Esophagus squamous epithelium (tissue), 4 donors: ENCODE measurements at regions not wholly inside any gene's neighbourhood (a gene's known extent, or its start where the extent isn't known, plus 50 kb on each side); places are given as distances from the start of the nearest gene placed in this dataset.

ENCODE experiments used
- CTCF ChIP-seq, 6 experiments: fragments of 450-650 bp in 4 of 6; fragments of 200-600 bp in 2 of 6; sonication (generic) in 2 of 6; IDR thresholded peaks; one replicate each; pipeline ENCODE4 v1.5.1; 2016 to 2019; ENCODE audit warnings: antibody characterized with exemption in 6 of 6, mild to moderate bottlenecking in 4 of 6, moderate library complexity in 4 of 6
- POLR2A ChIP-seq, 4 donors: fragments of 450-650 bp; IDR thresholded peaks; one replicate each; pipeline ENCODE4 v1.6.1; 2017; ENCODE audit warnings: antibody characterized with exemption in 4 of 4, mild to moderate bottlenecking in 4 of 4, moderate library complexity in 3 of 4

DNA sequence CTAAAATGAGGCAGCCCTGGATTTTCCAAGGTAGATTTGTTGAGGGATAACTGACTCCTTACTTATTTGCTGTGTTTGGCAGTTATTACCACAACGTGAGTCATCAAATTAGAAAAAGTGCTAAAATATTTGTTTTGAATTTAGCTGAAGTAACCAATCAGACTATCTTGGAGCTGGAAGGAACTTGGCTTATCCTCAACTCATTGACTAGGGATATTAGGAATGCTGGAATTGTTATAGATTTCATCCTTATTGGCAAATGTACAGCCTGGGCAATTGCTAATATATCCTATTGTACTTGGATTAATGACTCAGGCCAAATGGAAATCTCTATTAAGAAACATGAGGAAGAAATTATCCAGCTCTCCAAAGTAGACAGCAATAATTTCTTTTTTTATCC, 1189.0 kb upstream of the LRRN3 start:
- TF ChIP-seq CTCF (IDR thresholded peaks at IDR 0.05) = no peak
- TF ChIP-seq POLR2A (IDR thresholded peaks at IDR 0.05) = no peak
